ENCODE measurements at regions not wholly inside any gene's neighbourhood (a gene's known extent, or its start where the extent isn't known, plus 50 kb on each side); places are given as distances from the start of the nearest gene placed in this dataset.

GRCh38 chr12:20282401-20282800 is 85.9 kb upstream of the PDE3A start:
- DNase-seq: no peak

- no peak for DNase-seq
Measured at GRCh38 chr12:20283482-20283881, 84.9 kb upstream of the PDE3A start.

GRCh38 chr12:20289520-20289919 is 78.8 kb upstream of the PDE3A start:
- DNase-seq: no peak

GRCh38 chr12:20300457-20300856 is 67.9 kb upstream of the PDE3A start:
- no peak for DNase-seq

- no peak for DNase-seq
Measured at GRCh38 chr12:20305470-20305869, 62.9 kb upstream of the PDE3A start.

GRCh38 chr12:20309504-20310148 is 58.7 kb upstream of the PDE3A start:
- no peak for DNase-seq

GRCh38 chr12:20314328-20314727 is 54.0 kb upstream of the PDE3A start:
- DNase-seq: no peak

- DNase-seq: no peak
Measured at GRCh38 chr12:20317554-20317953, 50.8 kb upstream of the PDE3A start.

Data from GOT3 (cell line).